Suprapubic skin (tissue), 4 donors: ENCODE measurements at regions not wholly inside any gene's neighbourhood (a gene's known extent, or its start where the extent isn't known, plus 50 kb on each side); places are given as distances from the start of the nearest gene placed in this dataset.

ENCODE experiments used
- POLR2A ChIP-seq, 2 donors: fragments of 450-650 bp; IDR thresholded peaks; one replicate each; pipeline ENCODE4 v1.6.1; 2017; ENCODE audit warnings: antibody characterized with exemption in 2 of 2, mild to moderate bottlenecking in 2 of 2, moderate library complexity in 2 of 2
- POLR2AphosphoS5 ChIP-seq, 3 donors: sonication (generic); formaldehyde crosslinking; IDR thresholded peaks; one replicate each; pipeline ENCODE4 v1.6.1; 2017; ENCODE audit warnings: antibody characterized with exemption in 3 of 3
- TF ChIP-seq, protein P1 (sequence below), 2 donors: fragments of 200-600 bp in 1 of 2; fragments of 450-650 bp in 1 of 2; sonication (generic) in 1 of 2; IDR thresholded peaks; one replicate each; pipeline ENCODE4 v1.5.1; 2016 to 2019; ENCODE audit warnings: antibody characterized with exemption in 2 of 2, mild to moderate bottlenecking in 1 of 2, moderate library complexity in 1 of 2

DNA sequence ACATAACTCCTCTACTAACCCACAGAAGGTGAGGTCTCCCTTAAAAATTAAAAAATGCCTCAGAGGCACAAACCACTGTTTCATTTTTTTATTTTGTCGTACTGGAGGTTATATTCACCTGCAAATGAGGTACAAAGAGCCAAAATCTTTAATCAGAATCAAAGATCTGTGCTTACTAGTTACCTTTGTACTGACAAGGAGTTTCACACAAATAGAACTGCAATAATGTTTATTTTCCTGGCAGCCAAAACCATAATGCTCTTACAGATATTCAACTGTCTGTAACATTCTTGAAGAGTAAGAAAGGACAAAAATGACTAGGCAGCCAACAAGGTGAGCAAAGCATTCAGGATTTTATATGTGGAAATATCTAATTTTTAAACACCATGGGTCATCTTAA lies 105.1 kb upstream of the NOL4 start:
- TF ChIP-seq, protein P1, sequence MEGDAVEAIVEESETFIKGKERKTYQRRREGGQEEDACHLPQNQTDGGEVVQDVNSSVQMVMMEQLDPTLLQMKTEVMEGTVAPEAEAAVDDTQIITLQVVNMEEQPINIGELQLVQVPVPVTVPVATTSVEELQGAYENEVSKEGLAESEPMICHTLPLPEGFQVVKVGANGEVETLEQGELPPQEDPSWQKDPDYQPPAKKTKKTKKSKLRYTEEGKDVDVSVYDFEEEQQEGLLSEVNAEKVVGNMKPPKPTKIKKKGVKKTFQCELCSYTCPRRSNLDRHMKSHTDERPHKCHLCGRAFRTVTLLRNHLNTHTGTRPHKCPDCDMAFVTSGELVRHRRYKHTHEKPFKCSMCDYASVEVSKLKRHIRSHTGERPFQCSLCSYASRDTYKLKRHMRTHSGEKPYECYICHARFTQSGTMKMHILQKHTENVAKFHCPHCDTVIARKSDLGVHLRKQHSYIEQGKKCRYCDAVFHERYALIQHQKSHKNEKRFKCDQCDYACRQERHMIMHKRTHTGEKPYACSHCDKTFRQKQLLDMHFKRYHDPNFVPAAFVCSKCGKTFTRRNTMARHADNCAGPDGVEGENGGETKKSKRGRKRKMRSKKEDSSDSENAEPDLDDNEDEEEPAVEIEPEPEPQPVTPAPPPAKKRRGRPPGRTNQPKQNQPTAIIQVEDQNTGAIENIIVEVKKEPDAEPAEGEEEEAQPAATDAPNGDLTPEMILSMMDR (IDR thresholded peaks at IDR 0.05), result no peak
- no peak for TF ChIP-seq POLR2A (IDR thresholded peaks at IDR 0.05)
- no peak for TF ChIP-seq POLR2AphosphoS5 (IDR thresholded peaks at IDR 0.05)
